ENCODE measurements at regions not wholly inside any gene's neighbourhood (a gene's known extent, or its start where the extent isn't known, plus 50 kb on each side); places are given as distances from the start of the nearest gene placed in this dataset.

GRCh38 chr19:32189956-32190706, 155.3 kb upstream of the ZNF507 start:
- no peak for TF ChIP-seq POLR2A (IDR thresholded peaks at IDR 0.05)
- no peak for TF ChIP-seq CTCF (IDR thresholded peaks at IDR 0.05)
